HG03460 (cell line): ENCODE measurements at regions not wholly inside any gene's neighbourhood (a gene's known extent, or its start where the extent isn't known, plus 50 kb on each side); places are given as distances from the start of the nearest gene placed in this dataset.
"Not testable (repeated sequence)": the region's sequence is repeated elsewhere in the genome, so short reads cannot be mapped to it uniquely, and the experiment has no call there.

Experiments used
- ATAC-seq: cut with Tn5 transposase; IDR thresholded peaks from one replicate; pipeline ENCODE4 v1.9.1; 2021; ENCODE audit not compliant: unreplicated experiment

DNA sequence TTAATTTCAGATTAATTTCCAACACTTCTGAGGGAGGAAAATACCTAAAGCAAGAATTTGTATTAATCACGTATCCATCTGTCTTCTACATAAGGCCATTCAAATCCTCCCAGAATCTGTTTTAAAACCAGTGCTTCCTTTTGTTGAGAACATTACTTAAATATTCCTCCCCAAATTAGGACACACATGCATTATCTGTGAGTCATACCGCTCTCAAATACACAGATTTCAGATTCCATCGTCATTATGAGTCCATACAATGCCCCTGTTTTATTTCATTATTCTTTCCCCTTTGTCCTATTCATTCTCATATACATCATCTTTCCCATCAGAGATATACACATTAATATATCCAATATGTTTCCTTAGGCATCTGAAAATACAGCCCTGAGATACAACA lies 57.3 kb upstream of the PRSS12 start:
- no peak for ATAC-seq

DNA sequence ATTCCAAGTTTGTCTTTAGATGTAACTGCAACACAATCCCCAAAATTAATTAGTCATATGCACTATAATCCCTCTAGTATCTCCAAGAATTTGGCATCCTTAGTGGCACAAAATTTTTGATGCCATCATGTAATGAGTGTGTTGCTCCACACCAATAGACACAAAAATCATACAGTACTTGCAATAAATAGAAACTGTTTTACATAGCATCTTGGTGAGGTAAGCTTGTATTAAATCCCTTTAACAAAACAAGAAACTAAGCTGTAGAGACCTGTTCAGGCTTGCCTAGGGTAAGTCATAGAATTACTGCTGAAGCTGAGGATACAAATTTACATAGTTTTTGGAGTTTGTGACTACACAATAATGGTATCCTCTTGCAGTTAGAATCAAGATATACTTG lies 64.5 kb upstream of the PRSS12 start:
- no peak for ATAC-seq

DNA sequence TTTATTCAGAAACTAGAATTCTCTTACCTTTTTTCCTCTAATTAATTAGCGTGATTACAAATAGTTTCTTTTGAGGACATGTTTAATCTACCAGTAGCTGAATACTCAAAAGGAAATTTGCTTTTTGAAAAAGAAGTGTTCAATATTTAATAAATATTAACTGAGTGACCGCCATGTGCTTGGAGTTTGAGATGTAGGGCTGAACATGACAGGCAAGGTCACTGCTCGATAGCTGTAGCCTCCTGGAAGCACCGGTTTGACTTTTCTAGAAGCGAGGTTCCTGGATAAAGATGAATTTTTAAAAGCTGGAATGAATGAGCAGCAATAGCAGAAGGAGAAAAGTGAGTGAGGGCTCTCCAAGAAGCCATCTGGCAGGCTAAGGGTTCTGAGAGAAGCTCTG lies 65.0 kb upstream of the PRSS12 start:
- ATAC-seq: not testable (repeated sequence)

DNA sequence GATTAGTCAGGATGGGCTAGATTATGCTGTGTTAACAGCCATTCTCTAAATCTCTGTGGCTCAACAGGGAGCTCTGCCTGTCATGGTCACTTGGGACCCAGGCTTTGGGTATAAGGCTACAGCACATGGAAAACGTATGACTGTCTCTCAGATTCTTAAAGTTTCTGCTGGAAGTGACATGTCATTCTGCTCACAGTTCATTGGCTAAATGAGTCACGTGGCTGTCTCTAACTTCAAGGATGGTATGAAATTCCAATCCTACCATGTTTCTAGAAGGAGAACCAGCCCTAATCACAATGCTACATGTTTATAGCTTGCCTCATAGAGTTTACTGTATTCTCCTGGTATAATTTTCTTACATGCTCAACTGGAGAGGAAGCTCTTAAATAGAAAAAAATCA lies 65.6 kb upstream of the PRSS12 start:
- ATAC-seq: not testable (repeated sequence)

DNA sequence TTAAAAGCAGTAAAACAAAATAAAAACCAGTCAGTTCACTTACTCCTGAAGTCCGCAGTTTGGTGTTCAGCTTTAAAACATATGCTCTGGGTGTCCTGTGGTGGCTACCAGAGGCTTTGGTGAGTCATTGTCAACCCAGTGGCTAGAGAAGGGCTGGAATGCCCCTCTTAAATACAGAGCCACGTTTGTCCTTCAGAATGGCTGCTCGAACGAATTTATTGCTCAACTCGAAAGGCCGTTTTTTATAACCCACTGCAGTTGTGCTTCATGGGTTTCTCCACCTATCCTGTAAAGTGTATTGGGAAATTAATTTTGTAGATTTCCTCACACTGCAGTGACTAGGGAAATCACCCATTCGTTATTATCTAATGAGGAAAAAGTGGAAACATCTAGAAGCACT lies 66.8 kb upstream of the PRSS12 start:
- not testable (repeated sequence) for ATAC-seq

DNA sequence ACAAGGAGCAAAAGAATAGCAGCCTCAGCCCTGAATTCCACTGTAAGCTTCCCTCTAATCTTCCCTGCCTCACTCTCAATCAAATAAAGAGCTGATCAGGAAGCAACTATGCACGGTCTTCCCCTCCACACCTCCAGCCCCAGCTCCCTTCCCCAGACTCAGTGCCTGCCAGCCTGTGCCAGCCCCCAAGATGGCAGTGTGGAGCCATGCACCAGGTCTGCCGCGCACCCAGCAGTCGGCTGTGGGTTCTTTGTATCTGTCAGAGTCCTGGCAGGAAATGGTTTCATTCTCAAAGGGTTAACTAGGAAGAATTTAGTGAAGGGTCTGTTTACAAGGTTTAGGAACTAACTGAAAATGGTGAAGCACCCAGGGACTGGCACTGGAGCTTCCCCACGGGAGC lies 71.3 kb upstream of the PRSS12 start:
- ATAC-seq: not testable (repeated sequence)

DNA sequence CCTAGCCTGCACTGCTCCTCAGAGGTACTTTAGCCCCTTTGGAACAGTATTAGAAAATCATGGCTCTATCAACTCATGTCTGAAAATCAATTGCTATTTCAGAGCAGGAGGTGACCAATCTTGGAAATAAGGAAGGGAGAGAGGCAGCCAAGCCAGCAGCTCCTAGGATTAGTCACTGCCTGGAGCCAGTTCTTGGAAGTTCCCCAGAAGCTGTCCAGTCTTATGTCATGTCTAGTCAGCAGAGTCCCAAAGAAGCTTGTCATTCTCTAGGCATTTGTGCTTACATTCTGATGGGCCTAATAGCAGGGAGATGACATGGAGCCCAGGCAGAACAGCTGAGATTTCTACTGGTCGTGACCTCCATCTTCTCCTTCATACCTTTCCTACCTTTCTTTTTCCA lies 76.1 kb upstream of the PRSS12 start:
- not testable (repeated sequence) for ATAC-seq

DNA sequence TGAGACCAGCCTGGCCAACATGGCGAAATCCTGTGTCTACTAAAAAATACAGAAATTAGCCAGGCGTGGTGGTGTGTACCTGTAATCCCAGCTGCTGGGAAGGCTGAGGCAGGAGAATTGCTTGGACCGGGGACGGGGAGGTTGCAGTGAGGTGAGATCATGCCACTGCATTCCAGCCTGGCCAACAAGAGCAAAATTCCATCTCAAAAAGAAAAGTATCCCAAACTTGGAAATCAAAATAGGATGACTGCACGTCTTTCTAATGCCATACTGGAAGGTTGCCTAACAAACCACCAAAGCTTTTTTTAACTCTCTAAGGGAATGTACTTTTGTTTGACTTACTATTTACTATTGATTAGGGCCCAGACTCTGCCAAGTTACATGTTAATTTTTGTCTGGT lies 79.6 kb upstream of the PRSS12 start:
- ATAC-seq: not testable (repeated sequence)

DNA sequence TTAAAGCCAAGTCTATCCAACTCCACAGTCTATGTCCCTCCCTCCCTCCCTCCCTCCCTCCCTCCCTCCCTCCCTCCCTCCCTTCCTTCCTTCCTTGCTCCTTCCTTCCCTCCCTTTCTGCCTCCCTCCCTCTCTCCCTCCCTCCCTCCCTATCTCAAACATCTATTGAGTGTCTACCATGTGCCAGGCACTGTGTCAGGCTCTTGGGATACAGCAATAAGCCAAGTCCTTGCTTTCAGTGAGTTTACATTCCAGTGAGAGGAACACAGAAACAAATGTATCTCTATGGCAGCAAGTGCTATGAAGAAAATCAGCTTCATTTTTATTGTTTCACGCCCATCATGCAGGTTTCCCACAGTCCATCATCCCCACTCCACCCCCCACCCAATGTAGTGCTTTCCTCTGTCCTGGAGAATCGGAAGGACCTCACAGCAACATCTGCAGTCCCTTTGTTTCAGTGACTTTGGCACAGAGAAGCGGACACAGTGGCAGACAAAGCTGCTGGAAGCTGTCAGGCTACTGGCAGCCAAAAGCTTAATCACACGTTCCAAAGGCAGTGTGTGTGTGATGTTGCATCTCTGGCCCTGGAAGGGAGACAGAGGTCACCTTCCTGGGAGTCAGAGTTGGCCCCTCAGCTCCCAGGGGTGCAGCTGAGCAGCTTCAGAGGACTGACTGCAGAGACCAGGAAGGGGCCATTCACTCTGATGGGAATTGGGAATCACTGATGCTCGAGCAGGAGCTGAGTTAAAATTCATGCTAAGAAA lies 81.0 kb upstream of the PRSS12 start:
- ATAC-seq: not testable (repeated sequence)

DNA sequence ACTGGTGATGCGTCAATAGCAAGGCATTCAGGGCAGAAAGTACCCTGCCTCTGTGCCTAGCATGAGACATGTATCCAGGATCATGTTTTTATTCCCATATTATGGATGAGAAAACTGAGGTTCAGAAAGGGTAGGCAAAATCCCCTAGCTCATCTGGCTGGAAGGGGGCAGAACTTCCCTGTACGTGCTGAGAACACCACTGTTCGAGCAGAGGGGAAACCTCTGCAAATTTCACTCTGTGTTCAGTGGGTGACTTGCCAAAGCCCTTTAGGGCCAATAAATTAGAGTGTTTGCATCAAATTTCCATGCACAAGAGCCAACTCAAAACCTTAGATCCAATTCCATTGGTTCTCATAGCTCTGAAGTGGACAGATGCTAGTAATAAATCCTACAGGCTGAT lies 82.6 kb upstream of the PRSS12 start:
- not testable (repeated sequence) for ATAC-seq

DNA sequence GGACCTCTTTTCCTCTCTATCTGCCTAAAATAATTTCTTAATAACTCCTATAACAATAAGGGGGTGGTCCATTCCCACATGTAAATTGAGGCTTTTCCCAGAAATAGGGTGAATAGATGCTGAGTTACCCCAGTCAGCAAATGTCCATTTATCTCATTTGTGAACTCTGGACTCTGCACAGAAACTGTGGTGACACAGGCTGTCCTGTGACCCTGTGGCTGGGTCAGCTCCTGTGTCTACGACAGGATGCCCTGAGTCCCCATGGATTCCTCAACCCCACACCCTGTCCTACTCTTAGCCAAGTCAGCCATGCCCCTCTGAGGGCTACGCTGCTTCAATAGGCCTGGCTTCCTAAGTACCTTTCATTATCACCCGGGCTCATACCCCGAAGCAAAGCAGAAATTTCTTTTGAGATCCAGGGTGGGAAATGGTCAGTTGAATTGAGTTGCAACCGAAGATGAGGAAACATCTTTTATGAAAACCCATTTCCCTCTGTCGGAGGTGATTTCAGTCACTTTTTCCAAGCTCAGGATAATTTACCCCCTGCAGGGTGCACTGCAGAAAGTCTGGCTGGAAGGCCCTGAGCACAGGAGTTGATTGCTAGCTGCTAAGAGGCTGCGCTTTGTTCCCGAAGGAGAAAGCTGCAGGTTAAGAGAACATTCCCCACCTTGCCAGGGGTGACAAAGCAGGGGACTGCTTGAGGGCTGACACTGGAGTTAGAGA lies 89.5 kb upstream of the PRSS12 start:
- not testable (repeated sequence) for ATAC-seq

DNA sequence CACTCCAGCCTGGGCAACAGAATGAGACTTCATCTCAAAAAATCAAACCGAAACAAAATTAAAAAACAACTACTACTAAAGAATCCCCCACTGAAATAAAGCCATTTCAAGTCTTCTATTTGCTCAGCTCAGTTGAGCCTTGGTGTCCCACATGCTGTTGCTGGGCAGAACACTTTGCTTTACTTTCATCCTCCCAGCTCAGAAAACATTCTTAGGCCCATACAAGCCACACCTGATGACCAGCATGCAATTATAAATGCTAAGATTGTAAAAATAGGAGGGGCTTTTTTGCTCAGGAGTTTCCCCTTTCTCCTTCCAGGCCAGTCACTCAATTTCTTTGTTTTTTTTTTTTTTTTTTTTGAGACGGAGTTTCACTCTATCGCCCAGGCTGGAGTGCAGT lies 94.6 kb upstream of the PRSS12 start:
- ATAC-seq: not testable (repeated sequence)

DNA sequence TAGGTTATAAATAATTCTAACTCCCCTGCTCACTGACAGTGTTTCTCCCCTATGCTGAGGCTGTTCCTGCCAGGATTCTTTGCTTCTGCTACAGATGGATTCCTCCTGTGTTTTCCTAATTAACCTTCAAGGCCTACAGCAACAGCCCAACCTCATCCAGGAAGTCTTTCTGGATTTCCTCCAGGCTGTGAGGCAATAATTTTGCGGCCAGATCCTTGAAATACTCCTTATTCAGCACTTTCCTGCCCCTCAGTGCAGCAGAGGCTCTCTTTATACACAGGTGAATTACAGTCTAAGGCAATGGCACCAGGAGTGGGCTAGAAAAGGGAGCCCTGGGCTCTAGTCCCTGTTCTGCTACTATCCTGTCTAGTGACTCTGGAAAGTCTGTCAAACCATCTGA lies 102.1 kb upstream of the PRSS12 start:
- ATAC-seq: not testable (repeated sequence)

DNA sequence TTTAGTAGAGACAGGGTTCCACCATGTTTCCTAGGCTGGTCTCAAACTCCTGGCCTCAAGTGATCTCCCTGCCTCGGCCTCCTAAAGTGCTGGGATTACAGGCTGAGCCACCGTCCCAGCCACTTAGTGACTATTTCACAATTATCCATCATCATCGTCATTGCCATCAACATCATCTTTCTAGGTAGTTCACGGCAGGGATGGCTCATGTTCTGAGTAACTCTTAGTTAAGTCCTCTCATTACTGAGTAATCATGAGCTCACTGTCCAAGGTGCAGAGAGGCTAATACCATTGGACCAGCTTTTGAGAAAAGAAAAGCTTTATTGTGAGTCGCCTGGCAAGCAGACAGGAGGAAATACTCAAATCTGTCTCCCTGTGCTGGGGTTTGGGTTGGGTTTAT lies 108.6 kb upstream of the PRSS12 start:
- not testable (repeated sequence) for ATAC-seq

DNA sequence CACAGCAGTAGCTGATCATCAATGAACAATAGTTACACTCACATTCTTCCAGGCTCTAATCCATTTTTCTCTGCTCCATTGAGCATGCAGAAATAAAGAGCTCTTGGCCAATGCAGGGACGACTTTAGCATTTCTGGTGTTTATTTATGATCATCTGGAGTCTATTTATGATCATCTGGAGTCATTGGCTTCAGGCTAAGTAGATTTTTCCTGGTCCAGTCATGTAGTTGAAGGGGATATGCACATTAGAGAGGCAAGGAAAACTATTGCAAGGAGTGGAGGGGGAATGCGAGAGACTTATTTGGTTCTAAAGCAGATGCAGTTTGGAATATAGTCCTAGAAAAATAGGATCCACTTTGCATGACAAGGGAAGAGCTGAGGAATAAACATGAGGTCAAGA lies 113.0 kb upstream of the PRSS12 start:
- ATAC-seq: not testable (repeated sequence)

DNA sequence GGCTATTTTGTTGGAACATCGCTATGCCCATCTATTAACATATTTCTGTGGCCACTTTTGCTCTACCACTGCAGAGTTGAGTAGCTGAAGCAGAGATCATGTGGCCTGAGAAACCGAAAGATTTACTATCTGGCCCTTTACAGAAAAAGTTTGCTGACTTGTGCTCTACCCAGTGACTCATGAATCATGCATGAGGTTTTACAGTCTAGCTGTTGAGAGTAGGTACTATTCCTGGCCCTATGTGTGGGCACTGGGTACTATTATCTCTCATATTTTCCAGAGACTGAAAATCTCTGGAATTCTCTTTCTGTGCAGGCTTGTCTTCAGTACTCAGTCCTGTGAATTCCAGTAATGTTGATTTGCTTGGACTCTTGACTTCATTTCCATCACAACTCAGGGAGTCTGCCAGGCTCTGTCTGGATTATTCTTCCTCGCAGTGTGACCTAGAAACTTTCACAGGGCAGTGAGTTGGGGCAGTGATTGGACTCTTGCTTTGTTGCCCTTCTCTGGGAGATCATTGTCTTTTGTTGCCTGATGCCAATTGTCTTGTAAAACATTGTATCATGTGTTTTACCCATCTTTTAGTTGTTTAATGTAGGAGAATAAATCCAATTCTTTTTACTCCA lies 121.3 kb upstream of the PRSS12 start:
- ATAC-seq: not testable (repeated sequence)

DNA sequence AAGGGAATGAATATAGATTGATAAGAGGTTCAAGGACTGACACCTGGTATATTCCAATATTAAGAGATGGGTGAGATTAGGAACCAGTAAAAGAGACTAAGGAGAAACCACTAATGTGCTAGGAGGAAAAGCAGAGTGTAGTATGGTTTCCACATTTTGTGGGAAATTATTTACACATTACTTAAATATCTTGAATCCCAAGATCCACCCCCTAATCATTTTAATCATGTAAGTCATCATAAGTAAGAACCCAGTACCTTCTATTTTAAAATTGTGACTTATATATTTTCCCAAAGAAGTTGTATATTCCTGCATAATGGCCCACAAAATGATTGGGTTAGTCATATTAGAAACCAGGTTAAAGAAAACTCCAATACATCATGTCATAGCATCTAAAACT lies 122.0 kb upstream of the PRSS12 start:
- ATAC-seq: not testable (repeated sequence)

DNA sequence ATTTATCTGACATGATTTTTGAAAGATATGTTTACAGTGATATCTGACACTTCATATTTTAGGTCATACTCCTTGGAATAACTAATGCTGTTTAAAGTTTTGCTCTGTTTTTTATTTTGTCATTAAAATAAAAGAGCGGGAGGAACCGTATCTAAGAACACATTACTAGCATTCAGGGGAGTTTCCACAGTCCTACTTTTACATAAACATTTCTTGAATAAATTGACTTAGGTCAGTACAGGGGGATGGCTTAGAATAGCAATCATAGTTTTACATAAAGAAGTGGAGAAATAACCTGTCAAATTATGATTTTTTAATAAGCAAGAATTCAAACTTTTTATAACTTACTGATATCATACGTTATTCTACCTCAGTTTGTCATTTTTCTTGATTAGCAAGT lies 123.1 kb upstream of the PRSS12 start:
- ATAC-seq: not testable (repeated sequence)

DNA sequence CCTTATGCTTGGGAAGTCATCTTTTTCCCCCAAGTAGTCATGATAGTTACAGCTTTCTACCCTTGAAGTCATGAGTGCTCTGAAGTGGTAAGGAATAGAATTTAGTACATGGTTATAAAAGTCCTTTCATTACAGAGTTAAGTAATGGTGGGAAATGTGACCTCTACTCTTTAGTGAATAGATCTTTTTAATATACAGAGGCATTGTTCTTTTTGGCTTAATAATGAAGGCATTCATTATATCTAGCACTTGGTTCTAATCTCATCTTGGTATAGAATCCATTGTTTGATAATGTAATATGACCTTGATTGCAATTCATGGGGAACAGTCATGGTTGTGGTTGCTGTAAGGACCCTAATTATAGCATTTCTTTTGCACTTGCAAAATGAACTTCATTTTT lies 125.0 kb upstream of the PRSS12 start:
- not testable (repeated sequence) for ATAC-seq

DNA sequence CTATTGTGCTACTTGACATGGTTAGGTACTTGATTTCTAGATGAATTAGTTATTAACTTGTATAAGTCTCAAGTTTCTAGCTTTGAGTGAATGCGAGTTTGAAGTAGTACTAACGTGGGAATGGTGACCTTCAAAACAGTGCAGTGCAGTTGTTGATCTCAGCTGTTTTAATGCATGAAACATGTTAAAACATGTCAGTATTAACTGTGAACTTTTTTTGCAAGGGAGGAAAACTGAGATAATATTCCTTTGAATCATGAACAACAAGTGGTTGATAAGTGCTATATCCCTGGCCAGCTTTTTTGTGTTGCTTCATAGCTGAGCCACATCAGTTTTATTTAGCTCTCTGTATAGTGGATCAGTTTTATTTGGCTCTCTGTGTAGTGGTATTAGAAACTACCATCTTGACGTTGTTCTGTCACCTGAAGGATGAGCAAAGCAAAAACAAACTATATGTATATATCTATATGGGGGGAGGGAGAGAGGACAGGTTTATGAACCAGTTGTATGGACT lies 133.1 kb upstream of the PRSS12 start:
- not testable (repeated sequence) for ATAC-seq

DNA sequence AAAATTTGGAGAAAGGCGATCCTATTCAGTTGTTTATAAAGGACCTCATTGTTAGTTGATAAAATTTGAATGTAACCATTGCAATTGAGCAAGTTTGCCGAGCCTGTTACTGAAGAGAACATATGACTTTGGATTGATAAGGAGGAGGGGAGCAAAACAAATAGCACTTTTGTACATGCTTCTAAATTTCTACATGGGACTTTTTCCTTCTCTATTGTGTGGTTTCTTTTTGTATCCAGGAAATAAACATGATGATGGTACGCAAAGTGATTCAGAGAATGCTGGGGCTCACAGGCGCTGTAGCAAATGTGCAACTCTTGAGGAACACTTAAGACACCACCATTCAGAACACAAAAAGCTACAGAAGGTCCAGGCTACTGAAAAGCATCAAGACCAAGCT lies 140.2 kb upstream of the PRSS12 start:
- ATAC-seq: not testable (repeated sequence)

DNA sequence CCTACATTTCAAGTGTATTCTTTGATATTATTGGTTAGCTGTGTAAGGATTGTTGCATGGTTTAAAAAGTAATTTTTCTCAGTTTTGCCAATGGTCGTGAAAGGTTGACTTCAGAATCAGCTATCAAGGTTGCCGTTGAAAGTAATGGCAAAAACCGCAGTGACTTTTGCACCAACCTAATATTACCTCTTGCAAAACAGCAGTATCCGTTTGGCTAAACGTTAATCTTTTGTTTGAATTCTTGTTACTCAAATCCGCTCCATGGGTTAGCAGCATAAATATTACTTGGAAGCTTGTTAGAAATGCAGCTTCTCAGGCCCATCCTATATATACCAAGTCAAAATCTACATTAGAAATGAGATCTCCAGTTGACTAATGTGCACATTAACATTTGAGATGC lies 141.6 kb upstream of the PRSS12 start:
- ATAC-seq: not testable (repeated sequence)
